H1 (cell line): ENCODE measurements at regions not wholly inside any gene's neighbourhood (a gene's known extent, or its start where the extent isn't known, plus 50 kb on each side); places are given as distances from the start of the nearest gene placed in this dataset.

Experiments
- CTCF ChIA-PET: fragments of 300-600 bp; sonication (Branson Sonifier 250); formaldehyde crosslinking; loops from one replicate; lab custom pipeline; 2021; ENCODE audit not compliant: partially characterized antibody; lab: Charles Lee
- POLR2A ChIA-PET: fragments of 300-600 bp; sonication (Branson Sonifier 250); formaldehyde crosslinking; loops from one replicate; lab custom pipeline; 2021; ENCODE audit warnings: inconsistent platforms; ENCODE audit not compliant: partially characterized antibody; lab: Charles Lee
- DNase-seq, 2 experiments: peaks; one replicate each; pipeline versions ENCODE4 v3.0.0 to v3.0.0-alpha.2; 2010 to 2022; ENCODE audit warnings: low spot score in 2 of 2, low read depth in 1 of 2, mixed read lengths in 1 of 2
- FAIRE-seq: peaks from 2 replicates; lab custom pipeline; 2011; peaks lifted over from hg19 to GRCh38; lab: Jason Lieb, UNC
- H2AFZ ChIP-seq: 2 replicates; pipeline ENCODE4 v1.8.1; 2012; ENCODE audit warnings: low read length, inconsistent platforms
- H2AK5ac ChIP-seq: 2 replicates; pipeline ENCODE4 v1.6.1; 2013; ENCODE audit warnings: low read depth, low read length
- H2BK120ac ChIP-seq: replicated peaks from 2 replicates; pipeline ENCODE3; 2013; ENCODE audit warnings: low read depth, low read length, inconsistent platforms
- H2BK12ac ChIP-seq: 2 replicates; pipeline ENCODE4 v1.6.1; 2013; ENCODE audit warnings: low read depth, low read length
- H2BK15ac ChIP-seq: 2 replicates; pipeline ENCODE4 v1.6.1; 2013; ENCODE audit warnings: low read length
- H2BK20ac ChIP-seq: 2 replicates; pipeline ENCODE4 v1.6.1; 2013; ENCODE audit warnings: low read length
- H2BK5ac ChIP-seq: 2 replicates; pipeline ENCODE4 v1.6.1; 2013; ENCODE audit warnings: low read depth, low read length
- H3K14ac ChIP-seq: 2 replicates; pipeline ENCODE4 v1.6.1; 2013; ENCODE audit warnings: inconsistent platforms; ENCODE audit not compliant: insufficient read length
- H3K18ac ChIP-seq: 2 replicates; pipeline ENCODE4 v1.6.1; 2013; ENCODE audit warnings: low read length; ENCODE audit errors: extremely low read depth
- H3K23ac ChIP-seq: 2 replicates; pipeline ENCODE4 v1.6.1; 2013; ENCODE audit warnings: inconsistent platforms; ENCODE audit not compliant: insufficient read length
- H3K23me2 ChIP-seq: 2 replicates; pipeline ENCODE4 v1.6.1; 2013; ENCODE audit warnings: low read depth, low read length
- H3K27ac ChIP-seq: 2 replicates; pipeline ENCODE4 v1.6.1; 2011; ENCODE audit warnings: low read depth, low read length, inconsistent platforms
- H3K27me3 ChIP-seq, 4 experiments: replicated peaks in 1 of 4; 1 replicate in 1 of 4; 2 replicates in 3 of 4; pipeline versions ENCODE4 v1.6.1 to v1.8.1; 2011 to 2013; ENCODE audit warnings: low read length in 3 of 4, mild to moderate bottlenecking in 3 of 4, inconsistent platforms in 2 of 4, mixed read lengths in 2 of 4, moderate library complexity in 1 of 4; ENCODE audit not compliant: control insufficient read depth in 3 of 4, insufficient read depth in 3 of 4; ENCODE audit errors: extremely low read depth in 1 of 4
- H3K36me3 ChIP-seq, 4 experiments: 2 replicates each; pipeline versions ENCODE4 v1.6.1 to v1.8.1; 2011 to 2013; ENCODE audit warnings: mild to moderate bottlenecking in 4 of 4, low read length in 3 of 4, moderate library complexity in 2 of 4, control low read depth in 1 of 4, inconsistent platforms in 1 of 4; ENCODE audit not compliant: insufficient read depth in 4 of 4, control insufficient read depth in 2 of 4
- H3K4ac ChIP-seq: replicated peaks from 2 replicates; pipeline ENCODE3; 2013; ENCODE audit warnings: low read length, low read depth, mixed read lengths, inconsistent platforms; ENCODE audit not compliant: insufficient read length
- H3K4me1 ChIP-seq, 4 experiments: replicated peaks in 1 of 4; 1 replicate in 1 of 4; 2 replicates in 3 of 4; pipeline versions ENCODE4 v1.6.1 to v1.8.1; 2011 to 2013; ENCODE audit warnings: low read length in 3 of 4, inconsistent platforms in 2 of 4, mixed read lengths in 1 of 4; ENCODE audit not compliant: insufficient read depth in 4 of 4, control insufficient read depth in 3 of 4
- H3K4me2 ChIP-seq, 2 experiments: 2 replicates each; pipeline versions ENCODE4 v1.6.1 to v1.8.1; 2011 to 2013; ENCODE audit warnings: low read depth in 2 of 2, low read length in 2 of 2, control low read depth in 1 of 2, inconsistent platforms in 1 of 2, mild to moderate bottlenecking in 1 of 2; ENCODE audit not compliant: insufficient read depth in 1 of 2
- H3K4me3 ChIP-seq, 4 experiments: fragments of 200-600, 300-600 bp in 1 of 4; sonication (generic), shearing (Covaris generic), sonication (Bioruptor Twin) in 1 of 4; 2 replicates each; pipeline versions ENCODE4 v1.5.1 to v1.8.1; 2011 to 2016; ENCODE audit warnings: low read length in 4 of 4, low read depth in 3 of 4, control low read depth in 2 of 4, inconsistent platforms in 2 of 4, mild to moderate bottlenecking in 2 of 4, mixed read lengths in 1 of 4, moderate library complexity in 1 of 4; ENCODE audit not compliant: insufficient read depth in 2 of 4; ENCODE audit errors: extremely low read depth in 1 of 4
- H3K56ac ChIP-seq: replicated peaks from 2 replicates; pipeline ENCODE3; 2013; ENCODE audit warnings: low read depth, mild to moderate bottlenecking, mixed read lengths, low read length, inconsistent platforms; ENCODE audit not compliant: insufficient read length
- H3K79me1 ChIP-seq: 2 replicates; pipeline ENCODE4 v1.6.1; 2013; ENCODE audit warnings: low read depth, low read length, control low read depth
- H3K79me2 ChIP-seq, 2 experiments: 2 replicates each; pipeline versions ENCODE4 v1.6.1 to v1.8.1; 2012 to 2013; ENCODE audit warnings: low read length in 2 of 2, mild to moderate bottlenecking in 2 of 2, inconsistent platforms in 1 of 2; ENCODE audit not compliant: insufficient read depth in 2 of 2, control insufficient read depth in 1 of 2
- H3K9ac ChIP-seq, 4 experiments: replicated peaks in 1 of 4; 1 replicate in 1 of 4; 2 replicates in 3 of 4; pipeline versions ENCODE4 v1.6.1 to v1.8.1; 2011 to 2013; ENCODE audit warnings: low read depth in 3 of 4, low read length in 3 of 4, control low read depth in 2 of 4, mild to moderate bottlenecking in 2 of 4, moderate library complexity in 2 of 4, inconsistent platforms in 1 of 4; ENCODE audit errors: extremely low read depth in 1 of 4
- H3K9me3 ChIP-seq, 2 experiments: 2 replicates each; pipeline versions ENCODE4 v1.6.1 to v1.8.1; 2012 to 2013; ENCODE audit warnings: mild to moderate bottlenecking in 2 of 2, moderate library complexity in 2 of 2, control low read depth in 1 of 2, inconsistent platforms in 1 of 2, low read depth in 1 of 2, low read length in 1 of 2, mixed read lengths in 1 of 2; ENCODE audit not compliant: insufficient read depth in 2 of 2
- H4K20me1 ChIP-seq, 2 experiments: replicated peaks in 1 of 2; 2 replicates each; pipeline versions ENCODE3 to v1.8.1; 2011 to 2013; ENCODE audit warnings: inconsistent platforms in 2 of 2, low read length in 2 of 2, mild to moderate bottlenecking in 1 of 2; ENCODE audit not compliant: insufficient read depth in 2 of 2, control insufficient read depth in 1 of 2
- H4K5ac ChIP-seq: 2 replicates; pipeline ENCODE4 v1.6.1; 2013; ENCODE audit warnings: low read length, low read depth, mixed read lengths, inconsistent platforms; ENCODE audit not compliant: insufficient read length
- H4K8ac ChIP-seq: 2 replicates; pipeline ENCODE4 v1.8.0; 2013; ENCODE audit warnings: mild to moderate bottlenecking, moderate library complexity, low read length, inconsistent platforms; ENCODE audit not compliant: insufficient read depth; ENCODE audit errors: extremely low read depth
- H4K91ac ChIP-seq: replicated peaks from 2 replicates; pipeline ENCODE3; 2013; ENCODE audit warnings: low read length, mixed read lengths, inconsistent platforms; ENCODE audit not compliant: insufficient read length
- CEBPB ChIP-seq: IDR thresholded peaks from 2 replicates; pipeline ENCODE4 v1.6.1; 2012; ENCODE audit warnings: low read depth, low read length
- RFX5 ChIP-seq: IDR thresholded peaks from 2 replicates; pipeline ENCODE4 v1.6.1; 2011; ENCODE audit warnings: low read depth, low read length, improper control_type of control experiment, borderline replicate concordance
- RNF2 ChIP-seq: fragments of 200-900, 300-1000 bp; sonication (generic); IDR thresholded peaks from 2 replicates; pipeline ENCODE4 v1.7.1; 2016; ENCODE audit warnings: borderline replicate concordance, low read depth, mild to moderate bottlenecking, antibody characterized with exemption, low read length; ENCODE audit not compliant: poor library complexity, severe bottlenecking; ENCODE audit errors: missing control alignments
- WGBS, 2 experiments: shearing (Covaris generic) in 1 of 2; methylation state at CpG; one replicate each; pipeline versions ENCODE4 v1.1.6 to v1.1.7; 2013 to 2015; ENCODE audit warnings: low lambda C conversion rate in 2 of 2, mixed read lengths in 2 of 2, inconsistent platforms in 1 of 2, low coverage in 1 of 2, missing lambda C conversion rate in 1 of 2; ENCODE audit not compliant: insufficient replicate concordance in 2 of 2, insufficient coverage in 1 of 2, insufficient read length in 1 of 2; ENCODE audit errors: extremely low coverage in 1 of 2, missing lambda C conversion rate in 1 of 2; 5-methylcytosine and 5-hydroxymethylcytosine counted together

GRCh38 chr4:66059556-66059955 lies 389.3 kb upstream of the EPHA5 start:
- H4K8ac ChIP-seq: no peak overlapping the region
- DNase-seq: no peak
- H4K5ac ChIP-seq: no peak overlapping the region
- no peak overlapping the region for H2BK15ac ChIP-seq
- no peak for FAIRE-seq
- ChIA-PET POLR2A (no interaction called here), CTCF (interaction anchor here (1.3 kb wide), 1 partner anchor 14 kb away, joined by 3 read pairs; no protein-coding TSS in a partner anchor)
- H3K14ac ChIP-seq: no peak overlapping the region
- no peaks in the 10 kb centered on the region for H4K20me1 ChIP-seq
- no peak overlapping the region for H2BK20ac ChIP-seq
- TF ChIP-seq RNF2 (no peak), CEBPB (no peak), RFX5 (no peak)
- H3K79me1 ChIP-seq: no peaks in the 10 kb centered on the region
- no peak overlapping the region for H3K27ac ChIP-seq
- H4K91ac ChIP-seq: no peak overlapping the region
- H3K56ac ChIP-seq: no peak overlapping the region
- no peak overlapping the region for H3K9ac ChIP-seq
- no peaks in the 10 kb centered on the region for H3K36me3 ChIP-seq
- H3K27me3 ChIP-seq: no peaks in the 10 kb centered on the region
- no peaks in the 10 kb centered on the region for H3K4me1 ChIP-seq
- H3K79me2 ChIP-seq: no peaks in the 10 kb centered on the region
- H2BK5ac ChIP-seq: no peak overlapping the region
- no peak overlapping the region for H3K4me3 ChIP-seq
- no peak overlapping the region for H3K23ac ChIP-seq
- H3K4ac ChIP-seq: no peak overlapping the region
- H3K4me2 ChIP-seq: no peak overlapping the region
- no peaks in the 10 kb centered on the region; the same call in 1 of the 2 replicates for H3K23me2 ChIP-seq
- WGBS, 2 experiments: 88% methylated on average over 2 of the region's 2 CpGs; no CpG with 5 or more reads in 1 of the 2 experiments
- H3K9me3 ChIP-seq: no peaks in the 10 kb centered on the region
- no peak overlapping the region for H2BK12ac ChIP-seq
- H2AK5ac ChIP-seq: no peak overlapping the region
- H2AFZ ChIP-seq: no peak overlapping the region
- no peak overlapping the region for H3K18ac ChIP-seq
- no peak overlapping the region for H2BK120ac ChIP-seq
